KMS-11 (cell line): ENCODE measurements at regions not wholly inside any gene's neighbourhood (a gene's known extent, or its start where the extent isn't known, plus 50 kb on each side); places are given as distances from the start of the nearest gene placed in this dataset.

Experiments used
- H2AFZ ChIP-seq: fragments of 200-600 bp; sonication (generic); 2 replicates; pipeline ENCODE4 v1.6.1; 2016; ENCODE audit warnings: antibody characterized with exemption, mixed run types, low read depth
- H3K27ac ChIP-seq: fragments of 200-600 bp; sonication (generic); 2 replicates; pipeline ENCODE4 v1.6.1; 2016; ENCODE audit warnings: mild to moderate bottlenecking, mixed run types
- H3K27me3 ChIP-seq: fragments of 200-600 bp; sonication (generic); 2 replicates; pipeline ENCODE4 v1.6.1; 2017; ENCODE audit warnings: mild to moderate bottlenecking, low read depth, mixed run types, moderate library complexity; ENCODE audit not compliant: insufficient read depth
- H3K36me3 ChIP-seq: fragments of 200-600 bp; sonication (generic); 2 replicates; pipeline ENCODE4 v1.6.1; 2017; ENCODE audit warnings: mild to moderate bottlenecking, mixed run types; ENCODE audit not compliant: insufficient read depth
- H3K4me1 ChIP-seq: fragments of 200-600 bp; sonication (generic); 2 replicates; pipeline ENCODE4 v1.6.1; 2016; ENCODE audit warnings: mild to moderate bottlenecking, low read depth, mixed run types; ENCODE audit not compliant: poor library complexity, severe bottlenecking
- H3K4me2 ChIP-seq: fragments of 200-600 bp; sonication (generic); 2 replicates; pipeline ENCODE4 v1.7.0; 2016; ENCODE audit warnings: mild to moderate bottlenecking, mixed run types
- H3K4me3 ChIP-seq: fragments of 200-600 bp; sonication (generic); IDR thresholded peaks from 2 replicates; pipeline ENCODE4 v1.6.1; 2017; ENCODE audit warnings: low read depth, low read length, mixed read lengths; ENCODE audit not compliant: insufficient read depth
- H3K79me2 ChIP-seq: fragments of 200-600 bp; sonication (generic); 2 replicates; pipeline ENCODE4 v1.6.1; 2016; ENCODE audit warnings: low read depth, mixed run types; ENCODE audit not compliant: insufficient read depth
- H3K9ac ChIP-seq: fragments of 200-600 bp; sonication (generic); 2 replicates; pipeline ENCODE4 v1.6.1; 2016; ENCODE audit warnings: mild to moderate bottlenecking, mixed run types
- H4K20me1 ChIP-seq: fragments of 200-600 bp; sonication (generic); 2 replicates; pipeline ENCODE4 v1.6.1; 2016; ENCODE audit warnings: mild to moderate bottlenecking, mixed run types; ENCODE audit not compliant: insufficient read depth
- CTCF ChIP-seq: fragments of 200-600 bp; sonication (generic); conservative IDR thresholded peaks from 2 replicates; pipeline ENCODE4 v1.6.1; 2017; ENCODE audit warnings: low read depth, mild to moderate bottlenecking, antibody characterized with exemption, low read length, moderate library complexity, mixed read lengths

GRCh38 chr3:147797095-147797494 lies 387.9 kb downstream of the ZIC1 start:
- Histone ChIP-seq H3K4me3 (no peak overlapping the region), H3K9ac (no peak overlapping the region), H3K27ac (no peak overlapping the region), H3K79me2 (no peaks in the 10 kb centered on the region), H4K20me1 (no peaks in the 10 kb centered on the region), H3K4me2 (no peak overlapping the region), H3K36me3 (no peaks in the 10 kb centered on the region), H3K27me3 (no peaks in the 10 kb centered on the region), H2AFZ (no peak overlapping the region), H3K4me1 (no peaks in the 10 kb centered on the region)
- no peak for TF ChIP-seq CTCF

- no peak overlapping the region for H3K9ac ChIP-seq
- H3K36me3 ChIP-seq = no peaks in the 10 kb centered on the region
- no peak for TF ChIP-seq CTCF
- no peak overlapping the region for H3K4me3 ChIP-seq
- no peak overlapping the region for H3K27ac ChIP-seq
- H3K79me2 ChIP-seq = no peaks in the 10 kb centered on the region
- H2AFZ ChIP-seq = no peak overlapping the region
- H3K4me2 ChIP-seq = no peak overlapping the region
- no peaks in the 10 kb centered on the region for H3K4me1 ChIP-seq
- H3K27me3 ChIP-seq = no peaks in the 10 kb centered on the region
- H4K20me1 ChIP-seq = no peaks in the 10 kb centered on the region
Measured at GRCh38 chr3:147799601-147800000, 390.4 kb downstream of the ZIC1 start.

- no peaks in the 10 kb centered on the region for H3K27me3 ChIP-seq
- no peak overlapping the region for H3K4me2 ChIP-seq
- H3K36me3 ChIP-seq = no peaks in the 10 kb centered on the region
- H3K4me3 ChIP-seq = no peak overlapping the region
- H3K27ac ChIP-seq = no peak overlapping the region
- no peaks in the 10 kb centered on the region for H3K79me2 ChIP-seq
- TF ChIP-seq CTCF = no peak
- no peaks in the 10 kb centered on the region for H3K4me1 ChIP-seq
- H3K9ac ChIP-seq = no peak overlapping the region
- no peaks in the 10 kb centered on the region for H4K20me1 ChIP-seq
- no peak overlapping the region for H2AFZ ChIP-seq
Measured at GRCh38 chr3:147807776-147808175, 398.6 kb downstream of the ZIC1 start.

- Histone ChIP-seq H2AFZ (no peak overlapping the region), H3K79me2 (no peaks in the 10 kb centered on the region), H4K20me1 (no peaks in the 10 kb centered on the region), H3K36me3 (no peaks in the 10 kb centered on the region), H3K9ac (no peak overlapping the region), H3K4me1 (no peaks in the 10 kb centered on the region), H3K4me3 (no peak overlapping the region), H3K27me3 (no peaks in the 10 kb centered on the region), H3K4me2 (no peak overlapping the region), H3K27ac (no peak overlapping the region)
- TF ChIP-seq CTCF = no peak
Measured at GRCh38 chr3:147809206-147809605, 400.0 kb downstream of the ZIC1 start.
